ENCODE measurements at regions not wholly inside any gene's neighbourhood (a gene's known extent, or its start where the extent isn't known, plus 50 kb on each side); places are given as distances from the start of the nearest gene placed in this dataset.

GRCh38 chr21:35547946-35548774 is 499.1 kb upstream of the RUNX1 start:
- no peaks in the 10 kb centered on the region for H3K36me3 Mint-ChIP-seq
- H3K27me3 Mint-ChIP-seq = peaks cover 12% of the 10 kb centered on the region
- H3K9me3 Mint-ChIP-seq = peaks cover 0 to 3% (median 0%) of the 10 kb centered on the region in 3 donors
- H3K27ac Mint-ChIP-seq = no peak overlapping the region
- peaks cover 0 to 4% (median 0%) of the 10 kb centered on the region in 3 donors for H3K4me1 Mint-ChIP-seq
- H3K4me3 Mint-ChIP-seq = no peak overlapping the region

GRCh38 chr21:35543746-35544145 is 494.6 kb upstream of the RUNX1 start:
- Mint-ChIP-seq H3K27me3 (peaks cover 16% of the 10 kb centered on the region), H3K4me1 (peaks cover 0 to 4% (median 0%) of the 10 kb centered on the region in 3 donors), H3K27ac (no peak overlapping the region), H3K9me3 (peaks cover 0 to 4% (median 3%) of the 10 kb centered on the region in 3 donors), H3K4me3 (no peak overlapping the region), H3K36me3 (no peaks in the 10 kb centered on the region)

GRCh38 chr21:35540950-35541638 is 492.0 kb upstream of the RUNX1 start:
- Mint-ChIP-seq H3K9me3 (peaks cover 1 to 8% (median 2%) of the 10 kb centered on the region in 3 donors), H3K27me3 (peaks cover 14% of the 10 kb centered on the region), H3K36me3 (no peaks in the 10 kb centered on the region), H3K4me3 (no peak overlapping the region), H3K4me1 (peaks cover 0 to 4% (median 0%) of the 10 kb centered on the region in 3 donors), H3K27ac (no peak overlapping the region)

- Mint-ChIP-seq H3K27me3 (peaks cover 8% of the 10 kb centered on the region), H3K4me3 (no peak overlapping the region), H3K4me1 (no peaks in the 10 kb centered on the region), H3K36me3 (no peaks in the 10 kb centered on the region), H3K27ac (no peak overlapping the region), H3K9me3 (peaks cover 3 to 18% (median 5%) of the 10 kb centered on the region in 3 donors)
Measured at GRCh38 chr21:35538386-35538785, 489.3 kb upstream of the RUNX1 start.

- Mint-ChIP-seq H3K4me3 (no peak overlapping the region), H3K36me3 (no peaks in the 10 kb centered on the region), H3K4me1 (no peaks in the 10 kb centered on the region), H3K27ac (no peak overlapping the region), H3K9me3 (peaks cover 3 to 18% (median 5%) of the 10 kb centered on the region in 3 donors), H3K27me3 (peaks cover 8% of the 10 kb centered on the region)
Measured at GRCh38 chr21:35537604-35538003, 488.5 kb upstream of the RUNX1 start.

GRCh38 chr21:35533893-35534292 is 484.8 kb upstream of the RUNX1 start:
- H3K9me3 Mint-ChIP-seq = peaks cover 3 to 14% (median 5%) of the 10 kb centered on the region in 3 donors
- H3K36me3 Mint-ChIP-seq = no peaks in the 10 kb centered on the region
- peaks cover 2% of the 10 kb centered on the region for H3K27me3 Mint-ChIP-seq
- H3K4me3 Mint-ChIP-seq = no peak overlapping the region
- peaks cover 0 to 11% (median 8%) of the 10 kb centered on the region in 3 donors for H3K4me1 Mint-ChIP-seq
- H3K27ac Mint-ChIP-seq = no peak overlapping the region

GRCh38 chr21:35530766-35531165 is 481.7 kb upstream of the RUNX1 start:
- Mint-ChIP-seq H3K9me3 (peaks cover under 1 to 8% (median under 1%) of the 10 kb centered on the region in 3 donors), H3K4me3 (peak overlapping the region in 1 of 4 donors; percentile 46), H3K36me3 (no peaks in the 10 kb centered on the region), H3K27me3 (peaks cover 2% of the 10 kb centered on the region), H3K4me1 (peaks cover 7 to 28% (median 26%) of the 10 kb centered on the region in 3 donors), H3K27ac (no peak overlapping the region)

GRCh38 chr21:35529171-35529863 is 480.2 kb upstream of the RUNX1 start:
- peak overlapping the region; percentile 85 to 95 (median 90) for H3K4me3 Mint-ChIP-seq
- peak overlapping the region; percentile 78 to 94 (median 93) for H3K27ac Mint-ChIP-seq
- no peaks in the 10 kb centered on the region for H3K36me3 Mint-ChIP-seq
- H3K4me1 Mint-ChIP-seq = peaks cover 16 to 38% (median 36%) of the 10 kb centered on the region in 3 donors
- peaks cover 0 to 4% (median 0%) of the 10 kb centered on the region in 3 donors for H3K9me3 Mint-ChIP-seq
- peaks cover 2% of the 10 kb centered on the region for H3K27me3 Mint-ChIP-seq

- H3K36me3 Mint-ChIP-seq = no peaks in the 10 kb centered on the region
- H3K4me3 Mint-ChIP-seq = peak overlapping the region; percentile 85 to 95 (median 90)
- H3K27ac Mint-ChIP-seq = peak overlapping the region; percentile 78 to 94 (median 93)
- peaks cover 16 to 38% (median 36%) of the 10 kb centered on the region in 3 donors for H3K4me1 Mint-ChIP-seq
- H3K9me3 Mint-ChIP-seq = no peaks in the 10 kb centered on the region
- H3K27me3 Mint-ChIP-seq = no peaks in the 10 kb centered on the region
Measured at GRCh38 chr21:35528116-35529042, 479.3 kb upstream of the RUNX1 start.

GRCh38 chr21:35527358-35527757 is 478.3 kb upstream of the RUNX1 start:
- H3K27ac Mint-ChIP-seq = peak overlapping the region; percentile 58 to 78 (median 68)
- H3K4me3 Mint-ChIP-seq = peak overlapping the region in 1 of 4 donors; percentile 89
- H3K36me3 Mint-ChIP-seq = no peaks in the 10 kb centered on the region
- no peaks in the 10 kb centered on the region for H3K9me3 Mint-ChIP-seq
- H3K4me1 Mint-ChIP-seq = peaks cover 16 to 38% (median 36%) of the 10 kb centered on the region in 3 donors
- no peaks in the 10 kb centered on the region for H3K27me3 Mint-ChIP-seq

- H3K36me3 Mint-ChIP-seq = no peaks in the 10 kb centered on the region
- H3K4me1 Mint-ChIP-seq = peaks cover 16 to 37% (median 36%) of the 10 kb centered on the region in 3 donors
- peak overlapping the region in 2 of 4 donors; percentile 59 to 75 for H3K4me3 Mint-ChIP-seq
Measured at GRCh38 chr21:35525443-35525842, 476.3 kb upstream of the RUNX1 start.

GRCh38 chr21:35521852-35522505 is 472.9 kb upstream of the RUNX1 start:
- Mint-ChIP-seq H3K9me3 (no peaks in the 10 kb centered on the region), H3K27ac (no peak overlapping the region), H3K36me3 (no peaks in the 10 kb centered on the region), H3K27me3 (no peaks in the 10 kb centered on the region), H3K4me3 (no peak overlapping the region), H3K4me1 (peaks cover 11 to 17% (median 15%) of the 10 kb centered on the region in 3 donors)

More at GRCh38 chr21:35525443-35525842, 476.3 kb upstream of the RUNX1 start:
- Mint-ChIP-seq H3K27ac (peak overlapping the region; percentile 6 to 93 (median 82)), H3K27me3 (no peaks in the 10 kb centered on the region), H3K9me3 (no peaks in the 10 kb centered on the region)

GRCh38 chr21:35521293-35521692 is 472.2 kb upstream of the RUNX1 start:
- H3K27me3 Mint-ChIP-seq = no peaks in the 10 kb centered on the region
- H3K36me3 Mint-ChIP-seq = no peaks in the 10 kb centered on the region
- H3K27ac Mint-ChIP-seq = no peak overlapping the region
- peaks cover 9 to 15% (median 14%) of the 10 kb centered on the region in 3 donors for H3K4me1 Mint-ChIP-seq
- no peak overlapping the region for H3K4me3 Mint-ChIP-seq
- H3K9me3 Mint-ChIP-seq = no peaks in the 10 kb centered on the region

All from IgD-negative memory B cell (primary cell).